K562 (cell line): ENCODE measurements at regions not wholly inside any gene's neighbourhood (a gene's known extent, or its start where the extent isn't known, plus 50 kb on each side); places are given as distances from the start of the nearest gene placed in this dataset.

Experiments
- ATAC-seq: fragments of 200-7000 bp; cut with Tn5 transposase; 3 replicates; pipeline ENCODE4 v1.9.1; 2020; ENCODE audit warnings: moderate library complexity
- BruUV-seq: library from RNA; stranded (reverse); fragments of 400-500 nt; replicated peaks from 2 replicates; lab custom pipeline; 2021; lab: Mats Ljungman, UMichigan
- CTCF ChIA-PET: fragments of 300-600 bp; formaldehyde crosslinking; extraction: SDS; loops from one replicate; lab custom pipeline; 2021; ENCODE audit warnings: low intra/inter-chr PET ratio; lab: Yijun Ruan, JAX
- POLR2A ChIA-PET: fragments of 300-600, 350-650 bp; sonication (Branson Sonifier 250); formaldehyde crosslinking; extraction: SDS; loops from one replicate; lab custom pipeline; 2021; ENCODE audit warnings: antibody characterized with exemption, inconsistent platforms; lab: Yijun Ruan, JAX
- DNase-seq, 4 experiments: peaks; one replicate each; pipeline versions ENCODE4 v3.0.0 to v3.0.0-alpha.2; 2011 to 2018; ENCODE audit warnings: low spot score in 3 of 4, mixed read lengths in 3 of 4; ENCODE audit errors: extremely low read depth in 1 of 4
- FAIRE-seq: peaks from 2 replicates; lab custom pipeline; 2011; peaks lifted over from hg19 to GRCh38; lab: Jason Lieb, UNC
- H2AFZ ChIP-seq: 2 replicates; pipeline ENCODE4 v1.6.0; 2011; ENCODE audit warnings: low read depth, low read length, control low read depth, inconsistent platforms
- H3K27ac ChIP-seq: fragments of 200-600 bp; 3 replicates; pipeline ENCODE4 v1.8.0; 2011; ENCODE audit warnings: low read depth, mild to moderate bottlenecking, control low read depth, inconsistent platforms, low read length, moderate library complexity, mixed read lengths; ENCODE audit errors: extremely low read depth
- H3K27me3 ChIP-seq, 2 experiments: fragments of 300-600 bp in 1 of 2; 2 replicates in 1 of 2; 3 replicates in 1 of 2; pipeline versions ENCODE4 v1.6.0 to v1.8.0; 2011; ENCODE audit warnings: inconsistent platforms in 2 of 2, low read length in 2 of 2, mild to moderate bottlenecking in 1 of 2, mixed read lengths in 1 of 2, moderate library complexity in 1 of 2; ENCODE audit not compliant: control insufficient read depth in 2 of 2, insufficient read depth in 2 of 2
- H3K36me3 ChIP-seq: fragments of 300-600 bp; 3 replicates; pipeline ENCODE4 v1.8.0; 2011; ENCODE audit warnings: mild to moderate bottlenecking, low read length, inconsistent platforms; ENCODE audit not compliant: control insufficient read depth, insufficient read depth
- H3K4me1 ChIP-seq, 2 experiments: fragments of 200-600 bp in 1 of 2; replicated peaks in 1 of 2; 2 replicates in 1 of 2; 3 replicates in 1 of 2; pipeline versions ENCODE4 v1.5.1 to v1.8.0; 2011; ENCODE audit warnings: inconsistent platforms in 2 of 2, low read length in 2 of 2, mild to moderate bottlenecking in 1 of 2, mixed read lengths in 1 of 2, moderate library complexity in 1 of 2; ENCODE audit not compliant: control insufficient read depth in 2 of 2, insufficient read depth in 2 of 2
- H3K4me2 ChIP-seq: 2 replicates; pipeline ENCODE4 v1.6.1; 2011; ENCODE audit warnings: low read length, control low read depth, inconsistent platforms, mixed read lengths; ENCODE audit not compliant: insufficient read depth
- H3K4me3 ChIP-seq: fragments of 200-600 bp; sonication (generic), shearing (Covaris generic); 2 replicates; pipeline ENCODE4 v1.5.1; 2016; ENCODE audit warnings: control low read depth, inconsistent platforms
- H3K79me2 ChIP-seq: fragments of 200-600 bp; 3 replicates; pipeline ENCODE4 v1.8.0; 2011; ENCODE audit warnings: low read length, inconsistent platforms; ENCODE audit not compliant: control insufficient read depth, insufficient read depth
- H3K9ac ChIP-seq, 2 experiments: 2 replicates each; pipeline versions ENCODE4 v1.6.0 to v1.6.1; 2011; ENCODE audit warnings: low read depth in 2 of 2, low read length in 2 of 2, control low read depth in 1 of 2, inconsistent platforms in 1 of 2, mild to moderate bottlenecking in 1 of 2, mixed read lengths in 1 of 2; ENCODE audit not compliant: insufficient read depth in 1 of 2
- H3K9me1 ChIP-seq: one replicate; pipeline ENCODE4 v1.6.0; 2011; ENCODE audit warnings: inconsistent platforms, mild to moderate bottlenecking, low read length, moderate library complexity; ENCODE audit not compliant: control insufficient read depth, insufficient read depth
- H3K9me3 ChIP-seq: replicated peaks from 2 replicates; pipeline ENCODE4 v1.5.1; 2011; ENCODE audit warnings: low read depth, low read length, inconsistent platforms; ENCODE audit not compliant: control insufficient read depth, insufficient read depth
- H4K20me1 ChIP-seq: replicated peaks from 2 replicates; pipeline ENCODE4 v1.6.1; 2011; ENCODE audit warnings: low read length, inconsistent platforms, mixed read lengths; ENCODE audit not compliant: control insufficient read depth, insufficient read depth
- CHD7 ChIP-seq: fragments of 200-600 bp; sonication (generic); IDR thresholded peaks from one replicate; pipeline ENCODE4 v1.6.1; 2012; ENCODE audit warnings: mild to moderate bottlenecking, low read depth, low read length, inconsistent platforms
- HDAC6 ChIP-seq: IDR thresholded peaks from 2 replicates; pipeline ENCODE4 v1.6.1; 2012; ENCODE audit warnings: low read depth, mild to moderate bottlenecking, control low read depth, inconsistent platforms, low read length, moderate library complexity
- HDAC8 ChIP-seq: fragments of 450-650 bp; IDR thresholded peaks from 2 replicates; pipeline ENCODE4 v1.6.1; 2016; ENCODE audit warnings: mild to moderate bottlenecking, missing genetic modification characterization, moderate library complexity, missing compliant biosample characterization
- MBD1 ChIP-seq: fragments of 250-450 bp; sonication (Bioruptor Pico); IDR thresholded peaks from 2 replicates; pipeline ENCODE4 v1.8.0; 2022; ENCODE audit warnings: inconsistent platforms
- POLR2AphosphoS5 ChIP-seq: IDR thresholded peaks from 2 replicates; pipeline ENCODE4 v1.6.1; 2011; ENCODE audit warnings: mild to moderate bottlenecking, low read depth, low read length, moderate library complexity; ENCODE audit not compliant: control insufficient read depth, insufficient read depth
- YY1 ChIP-seq, 3 experiments: IDR thresholded peaks; 2 replicates each; pipeline ENCODE4 v1.6.1; 2011; ENCODE audit warnings: low read length in 2 of 3, mild to moderate bottlenecking in 2 of 3, moderate library complexity in 2 of 3, borderline replicate concordance in 1 of 3, control low read depth in 1 of 3, low read depth in 1 of 3; ENCODE audit not compliant: insufficient read depth in 3 of 3, insufficient replicate concordance in 2 of 3, control insufficient read depth in 1 of 3, insufficient read length in 1 of 3; ENCODE audit errors: extremely low read depth in 1 of 3
- ZBTB7A ChIP-seq: IDR thresholded peaks from 2 replicates; pipeline ENCODE4 v1.6.1; 2011; ENCODE audit warnings: low read depth, mild to moderate bottlenecking, low read length, moderate library complexity, borderline replicate concordance; ENCODE audit not compliant: control insufficient read depth
- ZEB2 ChIP-seq: fragments of 450-650 bp; IDR thresholded peaks from 2 replicates; pipeline ENCODE4 v1.6.1; 2016
- WGBS: fragments of 100-300 bp; shearing (Covaris generic); methylation state at CpG from one replicate; pipeline ENCODE4 v1.1.6; 2016; ENCODE audit warnings: low coverage, mixed read lengths; ENCODE audit not compliant: insufficient coverage; ENCODE audit errors: missing lambda C conversion rate; 5-methylcytosine and 5-hydroxymethylcytosine counted together
- in situ Hi-C: fragments of 300-500 bp; cut with MboI; formaldehyde crosslinking; loops from 4 replicates; pipeline ENCODE4 v1.15.0; 2018; ENCODE audit warnings: inconsistent platforms, mixed read lengths
- intact Hi-C: fragments of 100-400 bp; cut with micrococcal nuclease; formaldehyde crosslinking; loops from 2 replicates; pipeline ENCODE4 v1.14.2; 2022

DNA sequence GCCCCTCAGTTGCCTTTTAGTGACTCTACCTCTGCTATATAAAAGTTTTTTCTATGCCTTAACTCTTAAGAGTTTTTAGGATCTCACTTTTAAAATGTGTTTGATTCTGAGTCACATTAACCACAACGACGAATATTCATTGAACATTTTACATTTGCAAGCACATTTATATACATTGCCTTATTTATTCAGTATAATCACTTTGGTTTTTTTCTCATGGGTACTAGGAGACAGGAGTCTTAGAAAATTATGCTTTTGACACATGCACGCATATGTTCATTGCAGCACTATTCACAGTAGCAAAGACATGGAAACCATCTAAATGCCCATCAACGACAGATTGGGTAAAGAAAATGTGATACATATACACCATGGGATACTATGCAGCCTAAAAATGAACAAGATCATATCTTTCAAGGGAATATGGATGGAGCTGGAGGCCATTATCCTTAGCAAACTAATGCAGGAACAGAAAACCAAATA is 236.9 kb upstream of the SPAG17 start:
- CTCF ChIA-PET: no interaction called here
- intact Hi-C loops: no loop called here
- FAIRE-seq: no peak
- TF ChIP-seq POLR2AphosphoS5: no peak
- no peak for TF ChIP-seq YY1 (IDR thresholded peaks at IDR 0.05; ENCODE audit: borderline replicate concordance in 1 of 3, control insufficient read depth in 1 of 3, extremely low read depth in 1 of 3, insufficient read depth in 3 of 3, insufficient read length in 1 of 3, insufficient replicate concordance in 2 of 3, low read depth in 1 of 3, low read length in 2 of 3)
- no peak for TF ChIP-seq HDAC8
- no peak for TF ChIP-seq ZBTB7A
- no peak for TF ChIP-seq HDAC6
- TF ChIP-seq MBD1: no peak
- no peak for TF ChIP-seq ZEB2
- no peak for TF ChIP-seq CHD7

More for the DNA sequence above, 236.9 kb upstream of the SPAG17 start:
- H3K36me3 ChIP-seq: no peaks in the 10 kb centered on the region
- no peak for ATAC-seq
- BruUV-seq: no TSS peak
- no peaks in the 10 kb centered on the region for H3K4me1 ChIP-seq
- H3K4me3 ChIP-seq: no peak overlapping the region
- H3K4me2 ChIP-seq: no peak overlapping the region
- no peaks in the 10 kb centered on the region for H3K27me3 ChIP-seq
- no peaks in the 10 kb centered on the region for H4K20me1 ChIP-seq
- H3K79me2 ChIP-seq: no peaks in the 10 kb centered on the region
- H3K27ac ChIP-seq: no peak overlapping the region
- POLR2A ChIA-PET: interaction anchor here (0.5 kb wide), 1 partner anchor 457 kb away, joined by 3 read pairs; no protein-coding TSS in a partner anchor
- no peak overlapping the region for H3K9ac ChIP-seq
- H3K9me3 ChIP-seq: no peaks in the 10 kb centered on the region; the same call in 1 of the 2 replicates
- 0% methylated on average over 4 of the region's 4 CpGs for WGBS
- no peaks in the 10 kb centered on the region for H3K9me1 ChIP-seq
- in situ Hi-C loops: no loop called here
- DNase-seq: no peak
- H2AFZ ChIP-seq: no peak overlapping the region
